SK-N-SH treated with all-trans-retinoic acid at 6 μM for 48 hours (cell line): ENCODE measurements at regions not wholly inside any gene's neighbourhood (a gene's known extent, or its start where the extent isn't known, plus 50 kb on each side); places are given as distances from the start of the nearest gene placed in this dataset.

Experiments used
- ATAC-seq: fragments of 200-7000 bp; cut with Tn5 transposase; 3 replicates; pipeline ENCODE4 v1.9.1; 2020; ENCODE audit warnings: mild to moderate bottlenecking, moderate library complexity
- ARNTL ChIP-seq: fragments of 450-650 bp; formaldehyde crosslinking; IDR thresholded peaks from 2 replicates; pipeline ENCODE4 v1.5.0; 2020; ENCODE audit warnings: low read depth, mild to moderate bottlenecking, moderate library complexity, borderline replicate concordance
- BACH2 ChIP-seq: fragments of 250-450 bp; sonication (Bioruptor Pico); IDR thresholded peaks from 2 replicates; pipeline ENCODE4 v1.9.0; 2021; ENCODE audit warnings: mild to moderate bottlenecking, borderline replicate concordance
- CREB5 ChIP-seq: fragments of 250-450 bp; sonication (Bioruptor Pico); IDR thresholded peaks from 2 replicates; pipeline ENCODE4 v1.5.1; 2020; ENCODE audit warnings: low read depth, mild to moderate bottlenecking, moderate library complexity
- CSDC2 ChIP-seq: fragments of 250-450 bp; sonication (Bioruptor Pico); IDR thresholded peaks from 2 replicates; pipeline ENCODE4 v1.5.0; 2020; ENCODE audit warnings: mild to moderate bottlenecking, moderate library complexity
- CSRNP3 ChIP-seq: fragments of 250-450 bp; sonication (Bioruptor Pico); IDR thresholded peaks from 2 replicates; pipeline ENCODE4 v1.5.1; 2021; ENCODE audit warnings: mild to moderate bottlenecking, moderate library complexity
- ESRRG ChIP-seq: fragments of 250-450 bp; sonication (Bioruptor Pico); IDR thresholded peaks from 2 replicates; pipeline ENCODE4 v1.6.1; 2021; ENCODE audit warnings: mild to moderate bottlenecking
- GLIS3 ChIP-seq: fragments of 250-450 bp; sonication (Bioruptor Pico); IDR thresholded peaks from 2 replicates; pipeline ENCODE4 v1.5.0; 2020; ENCODE audit warnings: mild to moderate bottlenecking, moderate library complexity
- ISL1 ChIP-seq: fragments of 250-450 bp; sonication (Bioruptor Pico); IDR thresholded peaks from 2 replicates; pipeline ENCODE4 v2.1.2; 2022; ENCODE audit warnings: mild to moderate bottlenecking, moderate library complexity
- OSR1 ChIP-seq: fragments of 250-450 bp; sonication (Bioruptor Pico); IDR thresholded peaks from 2 replicates; pipeline ENCODE4 v1.8.0; 2022; ENCODE audit warnings: moderate library complexity, mild to moderate bottlenecking, inconsistent platforms
- PATZ1 ChIP-seq: fragments of 250-450 bp; sonication (Bioruptor Pico); IDR thresholded peaks from 2 replicates; pipeline ENCODE4 v1.8.0; 2020; ENCODE audit warnings: mild to moderate bottlenecking, moderate library complexity, borderline replicate concordance
- POU6F1 ChIP-seq: fragments of 250-450 bp; sonication (Bioruptor Pico); IDR thresholded peaks from 2 replicates; pipeline ENCODE4 v1.8.0; 2021; ENCODE audit warnings: low read depth, mild to moderate bottlenecking, moderate library complexity, borderline replicate concordance
- PPARA ChIP-seq: fragments of 250-450 bp; sonication (Bioruptor Pico); IDR thresholded peaks from 2 replicates; pipeline ENCODE4 v1.5.0; 2020; ENCODE audit warnings: mild to moderate bottlenecking, borderline replicate concordance
- RARB ChIP-seq: fragments of 250-450 bp; sonication (Bioruptor Pico); IDR thresholded peaks from 2 replicates; pipeline ENCODE4 v1.8.0; 2021; ENCODE audit warnings: mild to moderate bottlenecking, moderate library complexity
- SNAI2 ChIP-seq: fragments of 250-450 bp; sonication (Bioruptor Pico); IDR thresholded peaks from 2 replicates; pipeline ENCODE4 v1.5.0; 2020; ENCODE audit warnings: mild to moderate bottlenecking, moderate library complexity
- TCF4 ChIP-seq: fragments of 250-450 bp; sonication (Bioruptor Pico); IDR thresholded peaks from 2 replicates; pipeline ENCODE4 v1.8.0; 2021; ENCODE audit warnings: mild to moderate bottlenecking, moderate library complexity, borderline replicate concordance
- TOX ChIP-seq: fragments of 250-450 bp; sonication (Bioruptor Pico); IDR thresholded peaks from 2 replicates; pipeline ENCODE4 v1.8.0; 2021; ENCODE audit warnings: mild to moderate bottlenecking, moderate library complexity, borderline replicate concordance
- TSHZ2 ChIP-seq: fragments of 250-450 bp; sonication (Bioruptor Pico); IDR thresholded peaks from 2 replicates; pipeline ENCODE4 v1.5.0; 2020; ENCODE audit warnings: mild to moderate bottlenecking, moderate library complexity
- ZC3H10 ChIP-seq: fragments of 250-450 bp; sonication (Bioruptor Pico); IDR thresholded peaks from 2 replicates; pipeline ENCODE4 v1.5.1; 2021; ENCODE audit warnings: mild to moderate bottlenecking, moderate library complexity
- ZFP3 ChIP-seq: fragments of 250-450 bp; sonication (Bioruptor Pico); IDR thresholded peaks from 2 replicates; pipeline ENCODE4 v1.5.0; 2020; ENCODE audit warnings: mild to moderate bottlenecking, moderate library complexity
- ZFP30 ChIP-seq: fragments of 450-650 bp; formaldehyde crosslinking; IDR thresholded peaks from 2 replicates; pipeline ENCODE4 v1.5.0; 2022; ENCODE audit warnings: mild to moderate bottlenecking, moderate library complexity
- ZNF565 ChIP-seq: fragments of 450-650 bp; formaldehyde crosslinking; conservative IDR thresholded peaks from 2 replicates; pipeline ENCODE4 v1.5.0; 2020; ENCODE audit warnings: low read depth, mild to moderate bottlenecking, moderate library complexity
- ZNF70 ChIP-seq: fragments of 450-650 bp; formaldehyde crosslinking; IDR thresholded peaks from 2 replicates; pipeline ENCODE4 v1.5.0; 2020; ENCODE audit warnings: mild to moderate bottlenecking, moderate library complexity
- ZNF8 ChIP-seq: fragments of 450-650 bp; formaldehyde crosslinking; IDR thresholded peaks from 2 replicates; pipeline ENCODE4 v1.5.0; 2020; ENCODE audit warnings: mild to moderate bottlenecking, moderate library complexity

- no peak for ATAC-seq
- TF ChIP-seq POU6F1 (no peak), OSR1 (no peak), ARNTL (CRISPR knock-in tag) (no peak), CSRNP3 (no peak), BACH2 (CRISPR knock-in tag) (no peak), ISL1 (CRISPR knock-in tag) (no peak), ZFP3 (CRISPR knock-in tag) (no peak), CREB5 (CRISPR knock-in tag) (no peak), ZNF8 (no peak), PATZ1 (no peak), ZNF70 (CRISPR knock-in tag) (no peak), CSDC2 (CRISPR knock-in tag) (no peak), TCF4 (CRISPR knock-in tag) (no peak), TSHZ2 (CRISPR knock-in tag) (no peak), RARB (CRISPR knock-in tag) (no peak), ESRRG (CRISPR knock-in tag) (no peak), TOX (no peak), SNAI2 (no peak), ZFP30 (no peak)
Measured at GRCh38 chr19:28577666-28578065, 635.3 kb downstream of the UQCRFS1 start.

GRCh38 chr19:28577233-28577632 is 635.7 kb downstream of the UQCRFS1 start:
- no peak for TF ChIP-seq POU6F1
- TF ChIP-seq PPARA (CRISPR knock-in tag) = no peak
- no peak for TF ChIP-seq ZFP3 (CRISPR knock-in tag)
- no peak for TF ChIP-seq CREB5 (CRISPR knock-in tag)
- no peak for TF ChIP-seq GLIS3 (CRISPR knock-in tag)
- no peak for TF ChIP-seq ESRRG (CRISPR knock-in tag)
- TF ChIP-seq ZC3H10 (CRISPR knock-in tag) = no peak
- no peak for TF ChIP-seq TSHZ2 (CRISPR knock-in tag)
- no peak for TF ChIP-seq TOX
- TF ChIP-seq PATZ1 = no peak
- TF ChIP-seq TCF4 (CRISPR knock-in tag) = no peak
- no peak for TF ChIP-seq ARNTL (CRISPR knock-in tag)
- TF ChIP-seq ZNF565 = no peak
- no peak for ATAC-seq
